Naive thymus-derived CD4-positive, alpha-beta T cell (primary cell): ENCODE measurements at regions not wholly inside any gene's neighbourhood (a gene's known extent, or its start where the extent isn't known, plus 50 kb on each side); places are given as distances from the start of the nearest gene placed in this dataset.

ENCODE experiments used
- ATAC-seq: fragments of 150-1000 bp; cut with Tn5 transposase; 2 replicates; pipeline ENCODE4 v1.10.0; 2021; ENCODE audit warnings: mild to moderate bottlenecking, moderate library complexity
- CTCF ChIA-PET: fragments of 350-600 bp; sonication (Branson Sonifier 250); formaldehyde crosslinking; loops from one replicate; lab custom pipeline; 2021; ENCODE audit warnings: antibody characterized with exemption; lab: Charles Lee
- POLR2A ChIA-PET: fragments of 350-600 bp; sonication (Branson Sonifier 250); formaldehyde crosslinking; loops from one replicate; lab custom pipeline; 2021; ENCODE audit warnings: antibody characterized with exemption, inconsistent platforms; lab: Charles Lee
- DNase-seq, 9 donors: peaks; one replicate each; pipeline versions ENCODE4 v3.0.0 to v3.0.0-alpha.2; 2020 to 2022; ENCODE audit warnings: mixed read lengths in 1 of 9
- H3K27ac ChIP-seq: one replicate; pipeline ENCODE4 v1.7.0; 2013; ENCODE audit warnings: mild to moderate bottlenecking, low read depth, low read length, moderate library complexity
- H3K27me3 ChIP-seq, 2 donors: one replicate each; pipeline ENCODE4 v1.7.0; 2013; ENCODE audit warnings: low read length in 2 of 2, mild to moderate bottlenecking in 2 of 2, moderate library complexity in 2 of 2; ENCODE audit not compliant: control insufficient read depth in 2 of 2, insufficient read depth in 2 of 2
- H3K36me3 ChIP-seq, 3 experiments: 1 replicate in 2 of 3; 2 replicates in 1 of 3; pipeline ENCODE4 v1.7.0; 2013; ENCODE audit warnings: low read length in 3 of 3, mild to moderate bottlenecking in 3 of 3, moderate library complexity in 1 of 3; ENCODE audit not compliant: insufficient read depth in 3 of 3, control insufficient read depth in 2 of 3
- H3K4me1 ChIP-seq, 2 donors: one replicate each; pipeline ENCODE4 v1.7.0; 2013; ENCODE audit warnings: low read length in 2 of 2, mild to moderate bottlenecking in 2 of 2, moderate library complexity in 1 of 2; ENCODE audit not compliant: control insufficient read depth in 2 of 2, insufficient read depth in 2 of 2
- H3K4me3 ChIP-seq: 2 replicates; pipeline ENCODE4 v1.7.0; 2013; ENCODE audit warnings: mild to moderate bottlenecking, low read length
- H3K9me3 ChIP-seq, 3 experiments: 1 replicate in 2 of 3; 2 replicates in 1 of 3; pipeline ENCODE4 v1.7.0; 2013; ENCODE audit warnings: low read length in 3 of 3; ENCODE audit not compliant: control insufficient read depth in 2 of 3
- H3K27ac Mint-ChIP-seq, 9 donors: one replicate each; pipeline ENCODE4 v1.8.0; 2020 to 2022; ENCODE audit warnings: mixed read lengths in 9 of 9, mild to moderate bottlenecking in 8 of 9, moderate library complexity in 5 of 9, inconsistent platforms in 2 of 9
- H3K27me3 Mint-ChIP-seq, 5 donors: one replicate each; pipeline ENCODE4 v1.8.0; 2021 to 2022; ENCODE audit warnings: mixed read lengths in 5 of 5, mild to moderate bottlenecking in 1 of 5
- H3K36me3 Mint-ChIP-seq, 5 donors: one replicate each; pipeline ENCODE4 v1.8.0; 2020 to 2022; ENCODE audit warnings: mixed read lengths in 5 of 5, mild to moderate bottlenecking in 3 of 5, inconsistent platforms in 1 of 5
- H3K4me1 Mint-ChIP-seq, 7 donors: one replicate each; pipeline ENCODE4 v1.8.0; 2020 to 2022; ENCODE audit warnings: mixed read lengths in 7 of 7, mild to moderate bottlenecking in 3 of 7, inconsistent platforms in 1 of 7
- H3K4me3 Mint-ChIP-seq, 10 donors: one replicate each; pipeline ENCODE4 v1.8.0; 2020 to 2022; ENCODE audit warnings: mild to moderate bottlenecking in 10 of 10, mixed read lengths in 10 of 10, moderate library complexity in 6 of 10, inconsistent platforms in 2 of 10
- H3K9me3 Mint-ChIP-seq, 11 donors: one replicate each; pipeline ENCODE4 v1.8.0; 2020 to 2022; ENCODE audit warnings: mixed read lengths in 11 of 11, mild to moderate bottlenecking in 4 of 11, inconsistent platforms in 1 of 11, moderate library complexity in 1 of 11
- intact Hi-C, 2 donors: fragments of 100-400 bp; cut with micrococcal nuclease; formaldehyde crosslinking; loops; one replicate each; pipeline ENCODE4 v1.15.1; 2023

DNA sequence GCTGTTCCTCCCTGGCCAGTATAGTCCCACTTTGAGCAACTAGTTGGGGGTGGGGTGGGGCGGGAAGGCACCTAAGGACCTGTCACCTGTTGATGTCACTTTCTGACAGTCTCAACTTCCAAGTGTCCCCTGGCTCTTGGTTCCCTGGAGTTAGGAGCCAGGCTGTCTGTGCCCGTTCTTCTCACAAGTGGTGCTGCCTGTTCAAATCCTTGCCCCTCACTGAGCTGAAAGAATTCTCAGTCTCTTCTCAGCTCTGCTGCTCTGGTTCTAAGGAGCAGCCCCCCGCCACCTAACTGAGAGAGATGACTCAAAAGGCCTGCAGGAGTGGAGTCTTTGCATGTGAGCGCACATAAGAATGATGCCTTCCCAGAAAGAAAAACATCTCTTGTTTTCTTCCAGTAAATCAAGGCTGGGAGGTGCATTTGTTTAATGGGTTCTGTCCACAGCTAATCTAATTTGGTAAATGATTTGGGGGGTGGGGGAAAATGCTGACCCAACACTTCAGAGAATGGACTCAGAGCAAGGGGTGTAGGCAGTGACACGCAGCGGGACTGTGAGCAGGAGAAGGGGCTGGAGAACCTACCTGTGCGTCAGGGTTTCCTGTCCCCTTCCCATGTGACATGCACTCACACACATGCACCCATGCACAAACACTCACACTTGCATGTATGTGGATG lies 78.2 kb upstream of the NLRP1 start:
- no peaks in the 10 kb centered on the region for H3K36me3 Mint-ChIP-seq
- H3K27ac ChIP-seq: no peak overlapping the region
- no peaks in the 10 kb centered on the region for H3K9me3 Mint-ChIP-seq
- DNase-seq (no peak), ATAC-seq (no peak)
- intact Hi-C loops: no loop called here
- H3K4me3 Mint-ChIP-seq: no peak overlapping the region
- CTCF ChIA-PET: no interaction called here
- H3K4me3 ChIP-seq: no peak overlapping the region
- H3K27ac Mint-ChIP-seq: no peak overlapping the region
- no peaks in the 10 kb centered on the region for H3K4me1 Mint-ChIP-seq
- no peaks in the 10 kb centered on the region for H3K4me1 ChIP-seq
- no peaks in the 10 kb centered on the region for H3K27me3 ChIP-seq
- no peaks in the 10 kb centered on the region for H3K9me3 ChIP-seq
- no peaks in the 10 kb centered on the region for H3K36me3 ChIP-seq
- peaks cover 0 to 13% (median 0%) of the 10 kb centered on the region in 5 donors for H3K27me3 Mint-ChIP-seq
- POLR2A ChIA-PET: no interaction called here

DNA sequence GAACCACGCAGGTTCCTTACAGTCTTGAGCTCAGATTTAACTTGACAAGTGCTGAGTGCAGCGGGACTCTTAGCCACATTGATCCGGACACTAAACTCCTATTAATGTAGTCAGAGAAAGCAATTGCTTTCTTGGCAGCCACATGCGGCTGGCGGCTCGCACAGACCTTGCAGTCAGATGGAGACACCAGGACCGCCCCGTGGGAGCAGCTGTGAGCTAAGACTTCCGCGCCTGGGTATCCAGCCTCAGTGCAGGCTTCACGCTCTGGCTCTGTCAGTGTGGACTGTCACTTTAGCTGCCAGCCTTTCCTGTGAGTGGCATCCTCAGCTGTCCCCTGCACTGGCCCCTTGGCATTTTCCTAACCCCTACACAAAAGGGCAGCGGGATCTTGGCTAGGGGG lies 80.9 kb upstream of the NLRP1 start:
- ChIA-PET POLR2A (no interaction called here), CTCF (no interaction called here)
- H3K4me3 ChIP-seq: no peak overlapping the region
- no peaks in the 10 kb centered on the region for H3K36me3 ChIP-seq
- no peaks in the 10 kb centered on the region for H3K4me1 ChIP-seq
- intact Hi-C loops: no loop called here
- H3K27ac Mint-ChIP-seq: no peak overlapping the region
- no peak overlapping the region for H3K4me3 Mint-ChIP-seq
- H3K9me3 ChIP-seq: no peaks in the 10 kb centered on the region
- no peak overlapping the region for H3K27ac ChIP-seq
- H3K9me3 Mint-ChIP-seq: no peaks in the 10 kb centered on the region
- peaks cover 0 to 4% (median 0%) of the 10 kb centered on the region in 7 donors for H3K4me1 Mint-ChIP-seq
- H3K27me3 Mint-ChIP-seq: peaks cover 0 to 20% (median 16%) of the 10 kb centered on the region in 5 donors
- no peak for DNase-seq
- no peaks in the 10 kb centered on the region for H3K36me3 Mint-ChIP-seq
- no peaks in the 10 kb centered on the region for H3K27me3 ChIP-seq
- no peak for ATAC-seq

GRCh38 chr17:5667871-5668270 lies 83.6 kb upstream of the NLRP1 start:
- DNase-seq: no peak

DNA sequence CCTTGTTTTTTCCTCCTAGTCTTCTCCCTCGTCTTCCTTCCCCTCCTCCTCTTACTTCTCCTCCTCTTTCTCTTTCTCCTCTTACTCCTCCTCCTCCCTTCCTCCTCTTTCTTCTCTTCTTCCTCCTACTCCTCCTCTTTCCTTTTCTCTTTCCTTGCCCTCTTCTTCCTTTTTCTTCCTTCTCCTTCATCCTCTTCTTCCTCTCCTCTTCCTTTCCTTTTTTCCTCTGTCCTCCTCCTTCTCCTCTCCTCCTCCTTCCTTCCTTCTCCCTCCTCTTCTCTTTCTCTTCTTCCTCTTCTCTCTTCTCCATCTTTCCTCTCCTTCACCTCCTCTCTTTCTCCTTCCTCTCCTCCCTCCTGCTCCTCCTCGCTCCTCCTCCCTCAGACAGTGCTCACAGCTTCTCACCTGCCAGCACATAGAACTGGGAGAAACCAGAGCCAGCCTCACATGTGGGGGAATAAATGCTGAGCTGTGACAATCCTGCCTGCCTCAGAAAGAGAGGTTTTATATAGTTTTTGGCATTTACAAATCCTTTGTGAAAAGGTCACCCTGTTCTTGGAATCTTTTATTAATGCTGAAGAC lies 84.3 kb upstream of the NLRP1 start:
- H3K9me3 ChIP-seq: no peaks in the 10 kb centered on the region
- H3K9me3 Mint-ChIP-seq: peaks cover 0 to 3% (median 0%) of the 10 kb centered on the region in 11 donors
- H3K27me3 Mint-ChIP-seq: peaks cover 2 to 29% (median 16%) of the 10 kb centered on the region in 5 donors
- intact Hi-C loops: no loop called here
- DNase-seq: no peak
- H3K4me3 ChIP-seq: no peak overlapping the region
- H3K36me3 ChIP-seq: no peaks in the 10 kb centered on the region
- peaks cover 0 to 4% (median 0%) of the 10 kb centered on the region in 7 donors for H3K4me1 Mint-ChIP-seq
- H3K27me3 ChIP-seq: no peaks in the 10 kb centered on the region
- H3K27ac ChIP-seq: no peak overlapping the region
- ATAC-seq: no peak
- ChIA-PET CTCF (no interaction called here), POLR2A (no interaction called here)
- H3K4me3 Mint-ChIP-seq: no peak overlapping the region
- H3K36me3 Mint-ChIP-seq: no peaks in the 10 kb centered on the region
- H3K27ac Mint-ChIP-seq: no peak overlapping the region
- H3K4me1 ChIP-seq: no peaks in the 10 kb centered on the region

More at GRCh38 chr17:5667871-5668270, 83.6 kb upstream of the NLRP1 start:
- Mint-ChIP-seq H3K9me3 (peaks cover 0 to under 1% (median 0%) of the 10 kb centered on the region in 11 donors), H3K4me1 (peaks cover 0 to 4% (median 0%) of the 10 kb centered on the region in 7 donors), H3K4me3 (no peak overlapping the region), H3K27me3 (peaks cover under 1 to 21% (median 16%) of the 10 kb centered on the region in 5 donors), H3K36me3 (no peaks in the 10 kb centered on the region), H3K27ac (no peak overlapping the region)
- H3K4me1 ChIP-seq: no peaks in the 10 kb centered on the region
- CTCF ChIA-PET: interaction anchor here (1.3 kb wide), 1 partner anchor 8 kb away, joined by 3 read pairs; no protein-coding TSS in a partner anchor
- no peaks in the 10 kb centered on the region for H3K27me3 ChIP-seq
- no peak for ATAC-seq
- no peak overlapping the region for H3K4me3 ChIP-seq
- H3K9me3 ChIP-seq: no peaks in the 10 kb centered on the region
- no peak overlapping the region for H3K27ac ChIP-seq
- intact Hi-C loops: no loop called here
- POLR2A ChIA-PET: no interaction called here
- H3K36me3 ChIP-seq: no peaks in the 10 kb centered on the region

GRCh38 chr17:5669191-5669590 lies 84.9 kb upstream of the NLRP1 start:
- CTCF ChIA-PET: no interaction called here
- H3K4me1 ChIP-seq: no peaks in the 10 kb centered on the region
- no peak overlapping the region for H3K4me3 Mint-ChIP-seq

DNA sequence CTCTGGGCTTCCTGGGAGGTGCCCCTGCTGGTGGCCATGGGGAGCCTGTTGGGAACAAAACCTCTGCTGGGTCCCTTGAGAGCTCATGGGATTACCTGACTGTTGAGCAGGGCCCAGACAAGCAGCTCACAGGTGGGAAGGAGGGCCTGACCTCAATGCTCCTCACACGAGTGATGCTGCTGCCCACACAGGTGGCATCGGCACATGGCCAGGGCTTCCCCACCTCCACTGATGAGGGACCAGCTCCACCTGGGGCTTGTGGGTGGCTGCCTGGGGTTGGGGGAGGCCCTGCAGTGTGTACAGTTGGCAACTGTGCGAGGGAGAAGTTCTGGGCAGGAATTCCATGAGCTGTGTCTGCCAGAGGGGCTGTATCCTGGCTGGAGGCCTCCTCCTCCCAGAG lies 87.8 kb upstream of the NLRP1 start:
- H3K27ac ChIP-seq: no peak overlapping the region
- H3K4me1 Mint-ChIP-seq: peaks cover 0 to 6% (median 0%) of the 10 kb centered on the region in 7 donors
- POLR2A ChIA-PET: no interaction called here
- no peaks in the 10 kb centered on the region for H3K36me3 ChIP-seq
- H3K4me3 Mint-ChIP-seq: no peak overlapping the region
- peaks cover 0 to 4% (median 0%) of the 10 kb centered on the region in 11 donors for H3K9me3 Mint-ChIP-seq
- no peak overlapping the region for H3K4me3 ChIP-seq
- no peak for ATAC-seq
- H3K27me3 Mint-ChIP-seq: peaks cover 4 to 36% (median 23%) of the 10 kb centered on the region in 5 donors
- H3K36me3 Mint-ChIP-seq: no peaks in the 10 kb centered on the region
- CTCF ChIA-PET: no interaction called here
- H3K27me3 ChIP-seq: no peaks in the 10 kb centered on the region
- intact Hi-C loops: no loop called here
- H3K27ac Mint-ChIP-seq: no peak overlapping the region
- no peak for DNase-seq
- H3K9me3 ChIP-seq: no peaks in the 10 kb centered on the region
- H3K4me1 ChIP-seq: no peaks in the 10 kb centered on the region

More at GRCh38 chr17:5669191-5669590, 84.9 kb upstream of the NLRP1 start:
- no peaks in the 10 kb centered on the region for H3K9me3 ChIP-seq
- no peak overlapping the region for H3K27ac Mint-ChIP-seq
- peaks cover 0 to 3% (median 0%) of the 10 kb centered on the region in 11 donors for H3K9me3 Mint-ChIP-seq
- H3K4me1 Mint-ChIP-seq: peaks cover 0 to 6% (median 0%) of the 10 kb centered on the region in 7 donors
- no peak overlapping the region for H3K4me3 ChIP-seq
- H3K27ac ChIP-seq: no peak overlapping the region
- H3K27me3 Mint-ChIP-seq: peaks cover 2 to 35% (median 21%) of the 10 kb centered on the region in 5 donors
- intact Hi-C loops: no loop called here
- DNase-seq (no peak), ATAC-seq (no peak)
- no peaks in the 10 kb centered on the region for H3K27me3 ChIP-seq
- no peaks in the 10 kb centered on the region for H3K36me3 Mint-ChIP-seq
- POLR2A ChIA-PET: no interaction called here
- no peaks in the 10 kb centered on the region for H3K36me3 ChIP-seq
